SK-N-SH treated with all-trans-retinoic acid at 6 μM for 48 hours (cell line): ENCODE measurements at regions not wholly inside any gene's neighbourhood (a gene's known extent, or its start where the extent isn't known, plus 50 kb on each side); places are given as distances from the start of the nearest gene placed in this dataset.
A peak's percentile ranks its signal among the peaks of the same experiment; 100 is the strongest.

ENCODE experiments used
- ATAC-seq: fragments of 200-7000 bp; cut with Tn5 transposase; 3 replicates; pipeline ENCODE4 v1.9.1; 2020; ENCODE audit warnings: mild to moderate bottlenecking, moderate library complexity
- ARNTL ChIP-seq: fragments of 450-650 bp; formaldehyde crosslinking; IDR thresholded peaks from 2 replicates; pipeline ENCODE4 v1.5.0; 2020; ENCODE audit warnings: low read depth, mild to moderate bottlenecking, moderate library complexity, borderline replicate concordance
- BACH2 ChIP-seq: fragments of 250-450 bp; sonication (Bioruptor Pico); IDR thresholded peaks from 2 replicates; pipeline ENCODE4 v1.9.0; 2021; ENCODE audit warnings: mild to moderate bottlenecking, borderline replicate concordance
- CSDC2 ChIP-seq: fragments of 250-450 bp; sonication (Bioruptor Pico); IDR thresholded peaks from 2 replicates; pipeline ENCODE4 v1.5.0; 2020; ENCODE audit warnings: mild to moderate bottlenecking, moderate library complexity
- ESRRG ChIP-seq: fragments of 250-450 bp; sonication (Bioruptor Pico); IDR thresholded peaks from 2 replicates; pipeline ENCODE4 v1.6.1; 2021; ENCODE audit warnings: mild to moderate bottlenecking
- GLIS3 ChIP-seq: fragments of 250-450 bp; sonication (Bioruptor Pico); IDR thresholded peaks from 2 replicates; pipeline ENCODE4 v1.5.0; 2020; ENCODE audit warnings: mild to moderate bottlenecking, moderate library complexity
- ISL1 ChIP-seq: fragments of 250-450 bp; sonication (Bioruptor Pico); IDR thresholded peaks from 2 replicates; pipeline ENCODE4 v2.1.2; 2022; ENCODE audit warnings: mild to moderate bottlenecking, moderate library complexity
- OSR1 ChIP-seq: fragments of 250-450 bp; sonication (Bioruptor Pico); IDR thresholded peaks from 2 replicates; pipeline ENCODE4 v1.8.0; 2022; ENCODE audit warnings: moderate library complexity, mild to moderate bottlenecking, inconsistent platforms
- PPARA ChIP-seq: fragments of 250-450 bp; sonication (Bioruptor Pico); IDR thresholded peaks from 2 replicates; pipeline ENCODE4 v1.5.0; 2020; ENCODE audit warnings: mild to moderate bottlenecking, borderline replicate concordance
- RARB ChIP-seq: fragments of 250-450 bp; sonication (Bioruptor Pico); IDR thresholded peaks from 2 replicates; pipeline ENCODE4 v1.8.0; 2021; ENCODE audit warnings: mild to moderate bottlenecking, moderate library complexity
- SNAI2 ChIP-seq: fragments of 250-450 bp; sonication (Bioruptor Pico); IDR thresholded peaks from 2 replicates; pipeline ENCODE4 v1.5.0; 2020; ENCODE audit warnings: mild to moderate bottlenecking, moderate library complexity
- TCF4 ChIP-seq: fragments of 250-450 bp; sonication (Bioruptor Pico); IDR thresholded peaks from 2 replicates; pipeline ENCODE4 v1.8.0; 2021; ENCODE audit warnings: mild to moderate bottlenecking, moderate library complexity, borderline replicate concordance
- TOX ChIP-seq: fragments of 250-450 bp; sonication (Bioruptor Pico); IDR thresholded peaks from 2 replicates; pipeline ENCODE4 v1.8.0; 2021; ENCODE audit warnings: mild to moderate bottlenecking, moderate library complexity, borderline replicate concordance
- ZC3H10 ChIP-seq: fragments of 250-450 bp; sonication (Bioruptor Pico); IDR thresholded peaks from 2 replicates; pipeline ENCODE4 v1.5.1; 2021; ENCODE audit warnings: mild to moderate bottlenecking, moderate library complexity
- ZFP3 ChIP-seq: fragments of 250-450 bp; sonication (Bioruptor Pico); IDR thresholded peaks from 2 replicates; pipeline ENCODE4 v1.5.0; 2020; ENCODE audit warnings: mild to moderate bottlenecking, moderate library complexity
- ZFP30 ChIP-seq: fragments of 450-650 bp; formaldehyde crosslinking; IDR thresholded peaks from 2 replicates; pipeline ENCODE4 v1.5.0; 2022; ENCODE audit warnings: mild to moderate bottlenecking, moderate library complexity
- ZNF565 ChIP-seq: fragments of 450-650 bp; formaldehyde crosslinking; conservative IDR thresholded peaks from 2 replicates; pipeline ENCODE4 v1.5.0; 2020; ENCODE audit warnings: low read depth, mild to moderate bottlenecking, moderate library complexity
- ZNF70 ChIP-seq: fragments of 450-650 bp; formaldehyde crosslinking; IDR thresholded peaks from 2 replicates; pipeline ENCODE4 v1.5.0; 2020; ENCODE audit warnings: mild to moderate bottlenecking, moderate library complexity
- ZNF8 ChIP-seq: fragments of 450-650 bp; formaldehyde crosslinking; IDR thresholded peaks from 2 replicates; pipeline ENCODE4 v1.5.0; 2020; ENCODE audit warnings: mild to moderate bottlenecking, moderate library complexity
- TF ChIP-seq, protein P1 (sequence below): fragments of 250-450 bp; sonication (Bioruptor Pico); IDR thresholded peaks from 2 replicates; pipeline ENCODE4 v1.5.1; 2020; ENCODE audit warnings: low read depth, mild to moderate bottlenecking, moderate library complexity
- TF ChIP-seq, protein P2 (sequence below): fragments of 250-450 bp; sonication (Bioruptor Pico); IDR thresholded peaks from 2 replicates; pipeline ENCODE4 v1.8.0; 2021; ENCODE audit warnings: low read depth, mild to moderate bottlenecking, moderate library complexity, borderline replicate concordance
- TF ChIP-seq, protein P3 (sequence below): fragments of 250-450 bp; sonication (Bioruptor Pico); IDR thresholded peaks from 2 replicates; pipeline ENCODE4 v1.5.0; 2020; ENCODE audit warnings: mild to moderate bottlenecking, moderate library complexity
- TF ChIP-seq, protein P4 (sequence below): fragments of 250-450 bp; sonication (Bioruptor Pico); IDR thresholded peaks from 2 replicates; pipeline ENCODE4 v1.8.0; 2020; ENCODE audit warnings: mild to moderate bottlenecking, moderate library complexity, borderline replicate concordance
- TF ChIP-seq, protein P5 (sequence below): fragments of 250-450 bp; sonication (Bioruptor Pico); IDR thresholded peaks from 2 replicates; pipeline ENCODE4 v1.5.1; 2021; ENCODE audit warnings: mild to moderate bottlenecking, moderate library complexity

DNA sequence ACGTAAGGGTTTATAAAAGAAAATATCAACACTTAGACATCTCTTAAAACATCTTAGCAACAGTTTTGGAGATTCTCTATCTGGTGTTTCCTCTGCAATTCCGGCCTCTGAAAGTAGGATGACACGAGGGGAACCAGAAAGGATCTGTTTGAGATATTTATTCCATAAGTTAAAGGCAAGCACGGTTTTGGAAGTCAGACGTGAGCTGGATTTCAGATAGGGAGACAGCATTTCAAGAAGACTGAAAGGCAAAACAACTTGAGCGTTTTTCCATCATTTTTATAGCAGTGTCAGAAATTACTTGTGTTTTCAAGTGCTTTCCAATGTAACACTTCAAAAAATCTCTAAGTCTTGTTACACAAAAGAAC, 52.9 kb upstream of the BTN3A2 start:
- TF ChIP-seq ARNTL (CRISPR knock-in tag) = no peak
- no peak for TF ChIP-seq ZFP30
- TF ChIP-seq ZC3H10 = no peak
- TF ChIP-seq, protein P1, sequence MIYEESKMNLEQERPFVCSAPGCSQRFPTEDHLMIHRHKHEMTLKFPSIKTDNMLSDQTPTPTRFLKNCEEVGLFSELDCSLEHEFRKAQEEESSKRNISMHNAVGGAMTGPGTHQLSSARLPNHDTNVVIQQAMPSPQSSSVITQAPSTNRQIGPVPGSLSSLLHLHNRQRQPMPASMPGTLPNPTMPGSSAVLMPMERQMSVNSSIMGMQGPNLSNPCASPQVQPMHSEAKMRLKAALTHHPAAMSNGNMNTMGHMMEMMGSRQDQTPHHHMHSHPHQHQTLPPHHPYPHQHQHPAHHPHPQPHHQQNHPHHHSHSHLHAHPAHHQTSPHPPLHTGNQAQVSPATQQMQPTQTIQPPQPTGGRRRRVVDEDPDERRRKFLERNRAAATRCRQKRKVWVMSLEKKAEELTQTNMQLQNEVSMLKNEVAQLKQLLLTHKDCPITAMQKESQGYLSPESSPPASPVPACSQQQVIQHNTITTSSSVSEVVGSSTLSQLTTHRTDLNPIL = no peak
- TF ChIP-seq, protein P2, sequence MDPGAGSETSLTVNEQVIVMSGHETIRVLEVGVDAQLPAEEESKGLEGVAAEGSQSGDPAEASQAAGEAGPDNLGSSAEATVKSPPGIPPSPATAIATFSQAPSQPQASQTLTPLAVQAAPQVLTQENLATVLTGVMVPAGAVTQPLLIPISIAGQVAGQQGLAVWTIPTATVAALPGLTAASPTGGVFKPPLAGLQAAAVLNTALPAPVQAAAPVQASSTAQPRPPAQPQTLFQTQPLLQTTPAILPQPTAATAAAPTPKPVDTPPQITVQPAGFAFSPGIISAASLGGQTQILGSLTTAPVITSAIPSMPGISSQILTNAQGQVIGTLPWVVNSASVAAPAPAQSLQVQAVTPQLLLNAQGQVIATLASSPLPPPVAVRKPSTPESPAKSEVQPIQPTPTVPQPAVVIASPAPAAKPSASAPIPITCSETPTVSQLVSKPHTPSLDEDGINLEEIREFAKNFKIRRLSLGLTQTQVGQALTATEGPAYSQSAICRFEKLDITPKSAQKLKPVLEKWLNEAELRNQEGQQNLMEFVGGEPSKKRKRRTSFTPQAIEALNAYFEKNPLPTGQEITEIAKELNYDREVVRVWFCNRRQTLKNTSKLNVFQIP (CRISPR knock-in tag) = no peak
- no peak for TF ChIP-seq ZNF8 (CRISPR knock-in tag)
- TF ChIP-seq, protein P3, sequence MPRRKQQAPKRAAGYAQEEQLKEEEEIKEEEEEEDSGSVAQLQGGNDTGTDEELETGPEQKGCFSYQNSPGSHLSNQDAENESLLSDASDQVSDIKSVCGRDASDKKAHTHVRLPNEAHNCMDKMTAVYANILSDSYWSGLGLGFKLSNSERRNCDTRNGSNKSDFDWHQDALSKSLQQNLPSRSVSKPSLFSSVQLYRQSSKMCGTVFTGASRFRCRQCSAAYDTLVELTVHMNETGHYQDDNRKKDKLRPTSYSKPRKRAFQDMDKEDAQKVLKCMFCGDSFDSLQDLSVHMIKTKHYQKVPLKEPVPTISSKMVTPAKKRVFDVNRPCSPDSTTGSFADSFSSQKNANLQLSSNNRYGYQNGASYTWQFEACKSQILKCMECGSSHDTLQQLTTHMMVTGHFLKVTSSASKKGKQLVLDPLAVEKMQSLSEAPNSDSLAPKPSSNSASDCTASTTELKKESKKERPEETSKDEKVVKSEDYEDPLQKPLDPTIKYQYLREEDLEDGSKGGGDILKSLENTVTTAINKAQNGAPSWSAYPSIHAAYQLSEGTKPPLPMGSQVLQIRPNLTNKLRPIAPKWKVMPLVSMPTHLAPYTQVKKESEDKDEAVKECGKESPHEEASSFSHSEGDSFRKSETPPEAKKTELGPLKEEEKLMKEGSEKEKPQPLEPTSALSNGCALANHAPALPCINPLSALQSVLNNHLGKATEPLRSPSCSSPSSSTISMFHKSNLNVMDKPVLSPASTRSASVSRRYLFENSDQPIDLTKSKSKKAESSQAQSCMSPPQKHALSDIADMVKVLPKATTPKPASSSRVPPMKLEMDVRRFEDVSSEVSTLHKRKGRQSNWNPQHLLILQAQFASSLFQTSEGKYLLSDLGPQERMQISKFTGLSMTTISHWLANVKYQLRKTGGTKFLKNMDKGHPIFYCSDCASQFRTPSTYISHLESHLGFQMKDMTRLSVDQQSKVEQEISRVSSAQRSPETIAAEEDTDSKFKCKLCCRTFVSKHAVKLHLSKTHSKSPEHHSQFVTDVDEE = no peak
- TF ChIP-seq CSDC2 (CRISPR knock-in tag) = no peak
- TF ChIP-seq ZFP3 (CRISPR knock-in tag) = no peak
- no peak for TF ChIP-seq ZNF565 (CRISPR knock-in tag)
- no peak for TF ChIP-seq ISL1
- TF ChIP-seq PPARA (CRISPR knock-in tag) = no peak
- TF ChIP-seq SNAI2 (CRISPR knock-in tag) = no peak
- TF ChIP-seq ESRRG (CRISPR knock-in tag) = no peak
- TF ChIP-seq OSR1 = no peak
- no peak for TF ChIP-seq TOX (CRISPR knock-in tag)
- TF ChIP-seq RARB = no peak
- TF ChIP-seq TCF4 (CRISPR knock-in tag) = no peak
- TF ChIP-seq, protein P4, sequence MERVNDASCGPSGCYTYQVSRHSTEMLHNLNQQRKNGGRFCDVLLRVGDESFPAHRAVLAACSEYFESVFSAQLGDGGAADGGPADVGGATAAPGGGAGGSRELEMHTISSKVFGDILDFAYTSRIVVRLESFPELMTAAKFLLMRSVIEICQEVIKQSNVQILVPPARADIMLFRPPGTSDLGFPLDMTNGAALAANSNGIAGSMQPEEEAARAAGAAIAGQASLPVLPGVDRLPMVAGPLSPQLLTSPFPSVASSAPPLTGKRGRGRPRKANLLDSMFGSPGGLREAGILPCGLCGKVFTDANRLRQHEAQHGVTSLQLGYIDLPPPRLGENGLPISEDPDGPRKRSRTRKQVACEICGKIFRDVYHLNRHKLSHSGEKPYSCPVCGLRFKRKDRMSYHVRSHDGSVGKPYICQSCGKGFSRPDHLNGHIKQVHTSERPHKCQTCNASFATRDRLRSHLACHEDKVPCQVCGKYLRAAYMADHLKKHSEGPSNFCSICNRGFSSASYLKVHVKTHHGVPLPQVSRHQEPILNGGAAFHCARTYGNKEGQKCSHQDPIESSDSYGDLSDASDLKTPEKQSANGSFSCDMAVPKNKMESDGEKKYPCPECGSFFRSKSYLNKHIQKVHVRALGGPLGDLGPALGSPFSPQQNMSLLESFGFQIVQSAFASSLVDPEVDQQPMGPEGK (CRISPR knock-in tag) = no peak
- no peak; the same call in 2 of the 3 replicates for ATAC-seq

DNA sequence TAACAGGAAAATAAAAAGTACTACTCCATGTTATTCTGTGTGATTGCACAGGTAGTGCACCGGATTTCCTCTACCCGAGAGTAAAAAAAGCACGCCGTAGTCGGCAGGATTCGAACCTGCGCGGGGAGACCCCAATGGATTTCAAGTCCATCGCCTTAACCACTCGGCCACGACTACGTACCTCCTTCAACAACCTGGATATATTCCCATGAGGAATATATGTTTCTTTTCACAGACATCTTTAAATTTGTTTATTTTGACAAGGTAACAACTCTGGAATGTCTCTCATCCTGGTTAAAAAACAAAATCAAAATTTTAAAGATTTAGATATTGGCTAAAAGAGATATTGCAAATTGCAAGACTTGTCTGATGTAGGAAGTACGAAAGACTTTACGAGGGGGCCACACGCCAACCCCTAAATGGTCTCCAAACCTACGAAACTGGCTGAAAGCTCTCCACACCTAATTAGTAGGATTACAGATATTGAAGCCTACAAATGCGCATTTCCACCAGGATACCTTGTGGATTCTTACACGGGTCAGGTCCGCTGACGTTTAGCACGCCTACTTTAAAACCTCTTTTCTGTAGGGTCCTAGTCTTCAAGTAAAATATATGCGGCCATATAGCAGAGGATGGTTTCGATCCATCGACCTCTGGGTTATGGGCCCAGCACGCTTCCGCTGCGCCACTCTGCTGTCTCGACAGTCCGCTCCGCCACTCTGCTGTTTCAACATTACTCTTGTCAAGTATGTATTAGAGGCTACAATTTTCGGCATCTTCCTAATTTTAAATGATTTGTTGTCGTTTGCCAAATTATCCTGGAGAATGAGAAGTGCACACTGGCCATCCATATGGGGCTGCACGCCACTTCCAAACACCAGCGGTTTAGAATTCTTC, 52.2 kb upstream of the BTN3A2 start:
- peak; percentile 82 for ATAC-seq
- TF ChIP-seq ESRRG (CRISPR knock-in tag) = no peak
- no peak for TF ChIP-seq ZNF70
- TF ChIP-seq, protein P1 = no peak
- no peak for TF ChIP-seq ARNTL (CRISPR knock-in tag)
- TF ChIP-seq ZFP3 (CRISPR knock-in tag) = 0 out of 2 replicates have a peak, but pooled peaks have one; percentile 19
- TF ChIP-seq, protein P5, sequence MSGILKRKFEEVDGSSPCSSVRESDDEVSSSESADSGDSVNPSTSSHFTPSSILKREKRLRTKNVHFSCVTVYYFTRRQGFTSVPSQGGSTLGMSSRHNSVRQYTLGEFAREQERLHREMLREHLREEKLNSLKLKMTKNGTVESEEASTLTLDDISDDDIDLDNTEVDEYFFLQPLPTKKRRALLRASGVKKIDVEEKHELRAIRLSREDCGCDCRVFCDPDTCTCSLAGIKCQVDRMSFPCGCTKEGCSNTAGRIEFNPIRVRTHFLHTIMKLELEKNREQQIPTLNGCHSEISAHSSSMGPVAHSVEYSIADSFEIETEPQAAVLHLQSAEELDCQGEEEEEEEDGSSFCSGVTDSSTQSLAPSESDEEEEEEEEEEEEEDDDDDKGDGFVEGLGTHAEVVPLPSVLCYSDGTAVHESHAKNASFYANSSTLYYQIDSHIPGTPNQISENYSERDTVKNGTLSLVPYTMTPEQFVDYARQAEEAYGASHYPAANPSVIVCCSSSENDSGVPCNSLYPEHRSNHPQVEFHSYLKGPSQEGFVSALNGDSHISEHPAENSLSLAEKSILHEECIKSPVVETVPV = 0 out of 2 replicates have a peak, but pooled peaks have one; percentile 32
- TF ChIP-seq, protein P2 (CRISPR knock-in tag) = 0 out of 2 replicates have a peak, but pooled peaks have one; percentile 80
- no peak for TF ChIP-seq PPARA (CRISPR knock-in tag)
- TF ChIP-seq CSDC2 (CRISPR knock-in tag) = no peak
- TF ChIP-seq, protein P3 = no peak
- no peak for TF ChIP-seq SNAI2 (CRISPR knock-in tag)
- no peak for TF ChIP-seq TOX (CRISPR knock-in tag)
- TF ChIP-seq ISL1 = no peak
- 0 out of 2 replicates have a peak, but pooled peaks have one; percentile 49 for TF ChIP-seq GLIS3 (CRISPR knock-in tag)
- no peak for TF ChIP-seq BACH2 (CRISPR knock-in tag)
